ENCODE measurements at regions not wholly inside any gene's neighbourhood (a gene's known extent, or its start where the extent isn't known, plus 50 kb on each side); places are given as distances from the start of the nearest gene placed in this dataset.
A peak's percentile ranks its signal among the peaks of the same experiment; 100 is the strongest.

DNA sequence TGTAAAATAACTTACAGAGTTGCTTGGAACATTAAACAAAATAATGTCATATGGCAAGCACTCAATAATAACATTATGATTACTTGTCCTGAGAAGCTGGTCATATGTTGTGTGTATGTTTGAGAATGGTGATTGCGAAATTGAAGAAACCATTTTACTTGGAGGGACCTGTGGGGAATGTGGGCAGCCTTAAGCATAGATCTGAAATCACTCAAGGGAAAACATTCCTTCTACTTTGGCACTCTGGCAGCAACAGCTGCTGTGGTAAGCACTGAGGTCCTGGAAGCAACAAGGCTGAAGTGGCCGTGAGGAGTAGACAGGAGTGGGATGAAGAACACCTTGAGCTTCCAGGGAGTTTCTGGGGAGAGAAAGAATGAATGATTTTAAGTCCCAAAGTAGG, 165.4 kb upstream of the ADAMTS5 start:
- H4K20me1 ChIP-seq (replicated peaks; ENCODE audit: insufficient read depth): no peaks in the 10 kb centered on the region
- H3K27ac ChIP-seq (ENCODE audit: low read depth): no peak overlapping the region
- H3K27me3 ChIP-seq (ENCODE audit: insufficient read depth): no peaks in the 10 kb centered on the region
- H3F3A ChIP-seq (replicated peaks; ENCODE audit: low read depth): no peaks in the 10 kb centered on the region
- H3K4me1 Mint-ChIP-seq: peaks cover 8% of the 10 kb centered on the region
- DNase-seq (ENCODE audit: low spot score): no peak
- no peak overlapping the region for H3K4me3 ChIP-seq
- H3K4me3 Mint-ChIP-seq: no peak overlapping the region
- H3K36me3 Mint-ChIP-seq (ENCODE audit: low read depth): no peaks in the 10 kb centered on the region
- H3K27me3 Mint-ChIP-seq (ENCODE audit: insufficient read depth, low read depth, poor library complexity): no peaks in the 10 kb centered on the region
- no peak overlapping the region for H3K27ac Mint-ChIP-seq
- H3K79me2 ChIP-seq (replicated peaks; ENCODE audit: insufficient read depth): no peaks in the 10 kb centered on the region
- H2AFZ ChIP-seq: peak overlapping the region; percentile 45; the same call in 1 of the 2 replicates
- no peaks in the 10 kb centered on the region for H3K9me3 Mint-ChIP-seq
- TF ChIP-seq POLR2AphosphoS5 (IDR thresholded peaks at IDR 0.05; ENCODE audit: low read depth): no peak
- TF ChIP-seq, protein P1, sequence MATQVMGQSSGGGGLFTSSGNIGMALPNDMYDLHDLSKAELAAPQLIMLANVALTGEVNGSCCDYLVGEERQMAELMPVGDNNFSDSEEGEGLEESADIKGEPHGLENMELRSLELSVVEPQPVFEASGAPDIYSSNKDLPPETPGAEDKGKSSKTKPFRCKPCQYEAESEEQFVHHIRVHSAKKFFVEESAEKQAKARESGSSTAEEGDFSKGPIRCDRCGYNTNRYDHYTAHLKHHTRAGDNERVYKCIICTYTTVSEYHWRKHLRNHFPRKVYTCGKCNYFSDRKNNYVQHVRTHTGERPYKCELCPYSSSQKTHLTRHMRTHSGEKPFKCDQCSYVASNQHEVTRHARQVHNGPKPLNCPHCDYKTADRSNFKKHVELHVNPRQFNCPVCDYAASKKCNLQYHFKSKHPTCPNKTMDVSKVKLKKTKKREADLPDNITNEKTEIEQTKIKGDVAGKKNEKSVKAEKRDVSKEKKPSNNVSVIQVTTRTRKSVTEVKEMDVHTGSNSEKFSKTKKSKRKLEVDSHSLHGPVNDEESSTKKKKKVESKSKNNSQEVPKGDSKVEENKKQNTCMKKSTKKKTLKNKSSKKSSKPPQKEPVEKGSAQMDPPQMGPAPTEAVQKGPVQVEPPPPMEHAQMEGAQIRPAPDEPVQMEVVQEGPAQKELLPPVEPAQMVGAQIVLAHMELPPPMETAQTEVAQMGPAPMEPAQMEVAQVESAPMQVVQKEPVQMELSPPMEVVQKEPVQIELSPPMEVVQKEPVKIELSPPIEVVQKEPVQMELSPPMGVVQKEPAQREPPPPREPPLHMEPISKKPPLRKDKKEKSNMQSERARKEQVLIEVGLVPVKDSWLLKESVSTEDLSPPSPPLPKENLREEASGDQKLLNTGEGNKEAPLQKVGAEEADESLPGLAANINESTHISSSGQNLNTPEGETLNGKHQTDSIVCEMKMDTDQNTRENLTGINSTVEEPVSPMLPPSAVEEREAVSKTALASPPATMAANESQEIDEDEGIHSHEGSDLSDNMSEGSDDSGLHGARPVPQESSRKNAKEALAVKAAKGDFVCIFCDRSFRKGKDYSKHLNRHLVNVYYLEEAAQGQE (IDR thresholded peaks at IDR 0.05; ENCODE audit: unreplicated experiment): no peak
- TF ChIP-seq CREB1 (CRISPR knock-in tag; IDR thresholded peaks at IDR 0.05; ENCODE audit: low read depth): no peak
- no peak for TF ChIP-seq EZH2phosphoT487 (IDR thresholded peaks at IDR 0.05; ENCODE audit: unreplicated experiment)
- no peak for TF ChIP-seq STAT1 (IDR thresholded peaks at IDR 0.05; ENCODE audit: unreplicated experiment)
- TF ChIP-seq ZNF331 (CRISPR knock-in tag; IDR thresholded peaks at IDR 0.05; ENCODE audit: low read depth): no peak
- TF ChIP-seq, protein P2, sequence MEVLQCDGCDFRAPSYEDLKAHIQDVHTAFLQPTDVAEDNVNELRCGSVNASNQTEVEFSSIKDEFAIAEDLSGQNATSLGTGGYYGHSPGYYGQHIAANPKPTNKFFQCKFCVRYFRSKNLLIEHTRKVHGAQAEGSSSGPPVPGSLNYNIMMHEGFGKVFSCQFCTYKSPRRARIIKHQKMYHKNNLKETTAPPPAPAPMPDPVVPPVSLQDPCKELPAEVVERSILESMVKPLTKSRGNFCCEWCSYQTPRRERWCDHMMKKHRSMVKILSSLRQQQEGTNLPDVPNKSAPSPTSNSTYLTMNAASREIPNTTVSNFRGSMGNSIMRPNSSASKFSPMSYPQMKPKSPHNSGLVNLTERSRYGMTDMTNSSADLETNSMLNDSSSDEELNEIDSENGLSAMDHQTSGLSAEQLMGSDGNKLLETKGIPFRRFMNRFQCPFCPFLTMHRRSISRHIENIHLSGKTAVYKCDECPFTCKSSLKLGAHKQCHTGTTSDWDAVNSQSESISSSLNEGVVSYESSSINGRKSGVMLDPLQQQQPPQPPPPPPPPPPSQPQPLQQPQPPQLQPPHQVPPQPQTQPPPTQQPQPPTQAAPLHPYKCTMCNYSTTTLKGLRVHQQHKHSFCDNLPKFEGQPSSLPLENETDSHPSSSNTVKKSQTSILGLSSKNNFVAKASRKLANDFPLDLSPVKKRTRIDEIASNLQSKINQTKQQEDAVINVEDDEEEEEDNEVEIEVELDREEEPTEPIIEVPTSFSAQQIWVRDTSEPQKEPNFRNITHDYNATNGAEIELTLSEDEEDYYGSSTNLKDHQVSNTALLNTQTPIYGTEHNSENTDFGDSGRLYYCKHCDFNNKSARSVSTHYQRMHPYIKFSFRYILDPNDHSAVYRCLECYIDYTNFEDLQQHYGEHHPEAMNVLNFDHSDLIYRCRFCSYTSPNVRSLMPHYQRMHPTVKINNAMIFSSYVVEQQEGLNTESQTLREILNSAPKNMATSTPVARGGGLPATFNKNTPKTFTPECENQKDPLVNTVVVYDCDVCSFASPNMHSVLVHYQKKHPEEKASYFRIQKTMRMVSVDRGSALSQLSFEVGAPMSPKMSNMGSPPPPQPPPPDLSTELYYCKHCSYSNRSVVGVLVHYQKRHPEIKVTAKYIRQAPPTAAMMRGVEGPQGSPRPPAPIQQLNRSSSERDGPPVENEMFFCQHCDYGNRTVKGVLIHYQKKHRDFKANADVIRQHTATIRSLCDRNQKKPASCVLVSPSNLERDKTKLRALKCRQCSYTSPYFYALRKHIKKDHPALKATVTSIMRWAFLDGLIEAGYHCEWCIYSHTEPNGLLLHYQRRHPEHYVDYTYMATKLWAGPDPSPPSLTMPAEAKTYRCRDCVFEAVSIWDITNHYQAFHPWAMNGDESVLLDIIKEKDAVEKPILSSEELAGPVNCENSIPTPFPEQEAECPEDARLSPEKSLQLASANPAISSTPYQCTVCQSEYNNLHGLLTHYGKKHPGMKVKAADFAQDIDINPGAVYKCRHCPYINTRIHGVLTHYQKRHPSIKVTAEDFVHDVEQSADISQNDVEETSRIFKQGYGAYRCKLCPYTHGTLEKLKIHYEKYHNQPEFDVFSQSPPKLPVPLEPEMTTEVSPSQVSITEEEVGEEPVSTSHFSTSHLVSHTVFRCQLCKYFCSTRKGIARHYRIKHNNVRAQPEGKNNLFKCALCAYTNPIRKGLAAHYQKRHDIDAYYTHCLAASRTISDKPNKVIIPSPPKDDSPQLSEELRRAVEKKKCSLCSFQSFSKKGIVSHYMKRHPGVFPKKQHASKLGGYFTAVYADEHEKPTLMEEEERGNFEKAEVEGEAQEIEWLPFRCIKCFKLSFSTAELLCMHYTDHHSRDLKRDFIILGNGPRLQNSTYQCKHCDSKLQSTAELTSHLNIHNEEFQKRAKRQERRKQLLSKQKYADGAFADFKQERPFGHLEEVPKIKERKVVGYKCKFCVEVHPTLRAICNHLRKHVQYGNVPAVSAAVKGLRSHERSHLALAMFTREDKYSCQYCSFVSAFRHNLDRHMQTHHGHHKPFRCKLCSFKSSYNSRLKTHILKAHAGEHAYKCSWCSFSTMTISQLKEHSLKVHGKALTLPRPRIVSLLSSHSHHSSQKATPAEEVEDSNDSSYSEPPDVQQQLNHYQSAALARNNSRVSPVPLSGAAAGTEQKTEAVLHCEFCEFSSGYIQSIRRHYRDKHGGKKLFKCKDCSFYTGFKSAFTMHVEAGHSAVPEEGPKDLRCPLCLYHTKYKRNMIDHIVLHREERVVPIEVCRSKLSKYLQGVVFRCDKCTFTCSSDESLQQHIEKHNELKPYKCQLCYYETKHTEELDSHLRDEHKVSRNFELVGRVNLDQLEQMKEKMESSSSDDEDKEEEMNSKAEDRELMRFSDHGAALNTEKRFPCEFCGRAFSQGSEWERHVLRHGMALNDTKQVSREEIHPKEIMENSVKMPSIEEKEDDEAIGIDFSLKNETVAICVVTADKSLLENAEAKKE (CRISPR knock-in tag; IDR thresholded peaks at IDR 0.05): no peak
- no peak for TF ChIP-seq ZNF114 (CRISPR knock-in tag; IDR thresholded peaks at IDR 0.05)
- no peak for TF ChIP-seq NANOG (IDR thresholded peaks at IDR 0.05; ENCODE audit: borderline replicate concordance)
- TF ChIP-seq, protein P3, sequence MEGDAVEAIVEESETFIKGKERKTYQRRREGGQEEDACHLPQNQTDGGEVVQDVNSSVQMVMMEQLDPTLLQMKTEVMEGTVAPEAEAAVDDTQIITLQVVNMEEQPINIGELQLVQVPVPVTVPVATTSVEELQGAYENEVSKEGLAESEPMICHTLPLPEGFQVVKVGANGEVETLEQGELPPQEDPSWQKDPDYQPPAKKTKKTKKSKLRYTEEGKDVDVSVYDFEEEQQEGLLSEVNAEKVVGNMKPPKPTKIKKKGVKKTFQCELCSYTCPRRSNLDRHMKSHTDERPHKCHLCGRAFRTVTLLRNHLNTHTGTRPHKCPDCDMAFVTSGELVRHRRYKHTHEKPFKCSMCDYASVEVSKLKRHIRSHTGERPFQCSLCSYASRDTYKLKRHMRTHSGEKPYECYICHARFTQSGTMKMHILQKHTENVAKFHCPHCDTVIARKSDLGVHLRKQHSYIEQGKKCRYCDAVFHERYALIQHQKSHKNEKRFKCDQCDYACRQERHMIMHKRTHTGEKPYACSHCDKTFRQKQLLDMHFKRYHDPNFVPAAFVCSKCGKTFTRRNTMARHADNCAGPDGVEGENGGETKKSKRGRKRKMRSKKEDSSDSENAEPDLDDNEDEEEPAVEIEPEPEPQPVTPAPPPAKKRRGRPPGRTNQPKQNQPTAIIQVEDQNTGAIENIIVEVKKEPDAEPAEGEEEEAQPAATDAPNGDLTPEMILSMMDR (conservative IDR thresholded peaks at IDR 0.05; ENCODE audit: low read depth in 2 of 2): no peak
- no peak for TF ChIP-seq JUNB (IDR thresholded peaks at IDR 0.05; ENCODE audit: unreplicated experiment)
- no peaks in the 10 kb centered on the region for H3K36me3 ChIP-seq (ENCODE audit: insufficient read depth)
- H3K4me2 ChIP-seq: no peak overlapping the region
- 0 out of 2 replicates have a peak, but pooled peaks cover 7% of the 10 kb centered on the region for H3K4me1 ChIP-seq (ENCODE audit: insufficient read depth)
- no peak for ATAC-seq
- H3K9me2 ChIP-seq (ENCODE audit: insufficient read depth): no peaks in the 10 kb centered on the region

Data from GM23338 (cell line).